ENCODE measurements at regions not wholly inside any gene's neighbourhood (a gene's known extent, or its start where the extent isn't known, plus 50 kb on each side); places are given as distances from the start of the nearest gene placed in this dataset.

DNA sequence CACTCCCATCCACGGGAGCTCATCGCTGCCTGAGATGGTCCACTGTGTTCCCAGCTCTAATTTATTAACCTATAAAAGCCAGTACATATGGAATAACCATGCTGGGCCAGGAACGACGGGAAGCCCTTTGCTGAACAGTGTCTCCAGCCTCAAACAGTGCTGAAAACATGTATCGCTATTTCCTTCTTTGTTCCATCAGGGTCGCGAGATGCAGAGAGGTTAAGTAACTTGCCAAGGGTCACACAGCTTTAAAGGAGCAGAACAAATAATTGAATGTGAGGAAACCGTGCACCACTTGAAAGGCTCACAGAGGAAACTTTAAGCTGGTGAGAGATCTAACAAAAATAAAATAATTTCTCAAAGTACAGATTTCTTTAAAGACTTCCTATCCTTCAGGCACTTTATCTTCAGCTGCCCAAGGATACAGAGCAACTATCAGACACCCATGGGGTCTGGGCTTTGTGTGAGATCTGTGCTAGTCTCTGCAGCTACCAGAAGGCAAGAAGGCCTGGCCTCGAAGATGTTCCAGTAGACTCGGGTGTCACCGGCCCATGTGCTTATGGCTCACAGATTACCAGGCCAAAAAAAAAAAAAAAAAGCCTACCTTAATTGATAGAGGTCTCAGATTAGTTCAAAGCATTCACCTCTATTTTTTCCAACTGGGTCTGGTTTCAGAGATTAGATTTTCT, 207.8 kb upstream of the FOXF1 start:
- no peak for TF ChIP-seq CTCF (IDR thresholded peaks at IDR 0.05; ENCODE audit: extremely low read depth, missing control alignments)
- no peak for DNase-seq (ENCODE audit: low spot score)

- no peak for DNase-seq (ENCODE audit: low spot score)
- no peak for TF ChIP-seq CTCF (IDR thresholded peaks at IDR 0.05; ENCODE audit: extremely low read depth, missing control alignments)
Measured at GRCh38 chr16:86303787-86304678, 206.3 kb upstream of the FOXF1 start.

DNA sequence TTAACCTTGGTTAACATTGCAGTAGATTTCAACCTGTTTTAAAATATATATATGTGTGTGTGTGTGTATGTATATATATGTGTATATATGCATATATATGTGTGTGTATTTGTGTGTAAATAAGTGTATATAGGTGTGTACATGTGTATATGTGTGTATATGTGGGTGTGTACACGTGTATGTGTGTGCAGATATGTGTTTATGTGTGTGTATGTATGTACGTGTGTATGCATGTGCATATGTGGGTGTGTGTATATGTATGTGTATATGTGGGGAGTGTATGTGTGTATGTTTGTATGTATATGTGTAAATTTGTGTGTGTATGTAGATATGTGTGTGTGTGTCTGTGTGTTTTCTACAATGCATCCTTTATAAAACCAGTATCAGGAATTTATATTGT, 205.5 kb upstream of the FOXF1 start:
- TF ChIP-seq CTCF (IDR thresholded peaks at IDR 0.05; ENCODE audit: extremely low read depth, missing control alignments), result no peak
- DNase-seq (ENCODE audit: low spot score), result no peak

GRCh38 chr16:86305440-86305839, 204.9 kb upstream of the FOXF1 start:
- TF ChIP-seq CTCF (IDR thresholded peaks at IDR 0.05; ENCODE audit: extremely low read depth, missing control alignments), result no peak

DNA sequence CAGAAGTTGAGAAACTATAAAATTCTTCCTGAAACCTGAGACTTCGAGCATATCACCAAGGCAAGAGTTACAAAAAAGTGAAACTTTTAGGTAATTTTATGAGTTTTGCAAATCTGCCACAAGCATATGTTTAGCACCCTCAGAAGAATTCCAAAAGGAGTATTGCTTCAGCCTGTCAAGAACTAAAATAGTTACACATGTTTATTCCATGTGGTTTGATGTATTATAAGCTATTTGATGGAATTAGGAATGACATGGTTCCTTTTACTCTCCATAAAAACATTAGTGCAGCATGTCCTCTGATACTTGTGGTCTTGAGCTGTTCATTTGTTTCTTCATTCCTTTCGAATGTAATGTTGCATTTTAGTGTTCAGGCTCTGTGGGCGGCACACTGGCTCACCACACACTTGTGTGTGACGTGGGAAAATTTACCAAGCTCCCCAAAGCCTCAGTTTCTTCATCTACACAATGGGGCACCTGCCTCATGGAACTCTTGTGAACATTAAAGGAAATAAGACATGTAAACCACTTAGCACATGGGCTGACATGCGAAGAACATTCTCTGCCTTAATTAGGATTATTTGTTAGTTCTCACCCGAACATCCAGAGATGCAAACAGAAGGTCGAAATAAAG, 204.2 kb upstream of the FOXF1 start:
- DNase-seq (ENCODE audit: low spot score), result no peak
- no peak for TF ChIP-seq CTCF (IDR thresholded peaks at IDR 0.05; ENCODE audit: extremely low read depth, missing control alignments)

More at GRCh38 chr16:86305440-86305839, 204.9 kb upstream of the FOXF1 start:
- no peak for DNase-seq (ENCODE audit: low spot score)

DNA sequence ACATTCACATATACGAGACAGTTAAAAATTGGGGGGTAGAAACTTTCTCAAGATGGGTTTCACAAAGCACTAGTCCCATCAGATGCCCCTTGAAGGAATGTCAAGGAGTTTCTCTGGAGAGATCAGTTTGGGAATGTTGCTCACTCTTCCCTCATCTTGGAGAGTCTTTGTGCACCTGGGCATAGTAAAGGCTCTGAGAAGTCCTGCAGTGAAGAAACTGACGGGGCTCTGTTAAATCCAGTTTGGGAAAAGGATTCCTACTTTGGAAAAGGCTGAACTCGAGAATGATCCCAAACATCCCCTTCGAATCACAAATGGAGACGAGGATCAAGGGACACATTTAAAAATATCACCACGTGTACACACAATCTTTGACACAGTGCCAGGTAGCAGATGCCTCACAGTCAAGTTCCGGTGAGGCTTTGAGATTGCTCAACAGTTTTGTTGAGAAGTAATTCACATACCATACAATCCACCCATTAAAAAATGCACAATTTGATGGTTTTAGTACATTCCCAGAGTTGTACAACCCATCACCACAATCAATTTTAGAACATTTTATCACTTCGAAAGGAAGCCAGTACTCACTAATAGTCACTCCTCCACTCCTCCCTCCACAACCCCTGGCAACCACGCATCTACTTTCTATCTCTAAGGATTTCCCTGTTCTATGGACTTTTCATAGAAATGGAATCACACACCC, 203.4 kb upstream of the FOXF1 start:
- no peak for DNase-seq (ENCODE audit: low spot score)
- no peak for TF ChIP-seq CTCF (IDR thresholded peaks at IDR 0.05; ENCODE audit: extremely low read depth, missing control alignments)
